Activated T-cell treated with anti-CD3 and anti-CD28 coated beads, Interleukin-2, amount 50 U/mL, for 72 hours (primary cell): ENCODE measurements at regions not wholly inside any gene's neighbourhood (a gene's known extent, or its start where the extent isn't known, plus 50 kb on each side); places are given as distances from the start of the nearest gene placed in this dataset.

Experiments
- ATAC-seq, 2 donors: fragments of 150-1000 bp; cut with Tn5 transposase; replicated peaks in 1 of 2; 2 replicates each; pipeline ENCODE4 v1.10.0; 2021; ENCODE audit warnings: moderate library complexity in 2 of 2, mild to moderate bottlenecking in 1 of 2
- DNase-seq, 2 donors: peaks; one replicate each; pipeline ENCODE4 v3.0.0; 2021 to 2022; ENCODE audit warnings: mixed read lengths in 1 of 2
- H3K27ac Mint-ChIP-seq: one replicate; pipeline ENCODE4 v1.8.0; 2022; ENCODE audit warnings: mild to moderate bottlenecking, moderate library complexity, mixed read lengths
- H3K27me3 Mint-ChIP-seq: one replicate; pipeline ENCODE4 v1.8.0; 2022; ENCODE audit warnings: low read depth, mixed read lengths
- H3K36me3 Mint-ChIP-seq, 2 donors: one replicate each; pipeline ENCODE4 v1.8.0; 2022; ENCODE audit warnings: mixed read lengths in 2 of 2, mild to moderate bottlenecking in 1 of 2; ENCODE audit not compliant: insufficient read depth in 2 of 2
- H3K4me1 Mint-ChIP-seq: one replicate; pipeline ENCODE4 v1.8.0; 2022; ENCODE audit warnings: low read depth, mixed read lengths
- H3K4me3 Mint-ChIP-seq, 2 donors: one replicate each; pipeline ENCODE4 v1.8.0; 2022; ENCODE audit warnings: mild to moderate bottlenecking in 2 of 2, mixed read lengths in 2 of 2, moderate library complexity in 2 of 2
- H3K9me3 Mint-ChIP-seq, 2 donors: one replicate each; pipeline ENCODE4 v1.8.0; 2022; ENCODE audit warnings: mixed read lengths in 2 of 2

DNA sequence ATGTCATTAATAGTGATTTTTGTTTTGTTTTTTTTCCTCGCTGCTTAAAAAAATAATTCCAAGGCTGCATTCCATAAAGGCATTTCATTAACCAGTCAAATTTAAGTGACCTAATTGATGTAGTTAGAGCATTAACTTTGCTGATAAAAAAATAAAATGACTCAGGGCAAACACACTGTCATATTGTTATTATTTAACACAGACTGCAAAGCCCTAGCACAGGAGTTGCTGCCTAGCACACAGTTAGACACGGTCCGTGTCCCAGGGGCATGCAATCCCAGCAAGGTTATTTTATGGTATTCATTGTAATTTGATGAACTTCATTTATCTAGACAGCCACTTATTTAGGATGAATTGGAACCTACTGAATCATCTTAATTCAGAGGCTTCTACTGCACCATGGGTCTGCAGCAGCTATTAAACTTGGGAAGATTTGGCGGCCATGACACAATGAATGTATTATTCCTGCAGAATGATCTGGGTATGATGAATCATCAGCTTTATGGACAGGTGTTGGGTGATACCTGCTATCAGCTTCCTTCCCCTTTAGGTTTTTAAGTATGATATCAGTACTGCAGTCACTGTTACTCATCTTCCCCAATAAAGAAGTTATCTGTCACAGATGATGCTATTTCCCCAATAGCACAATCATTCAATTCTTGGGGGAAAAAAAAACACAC, 182.7 kb downstream of the PPARGC1A start:
- H3K27me3 Mint-ChIP-seq: no peaks in the 10 kb centered on the region

DNA sequence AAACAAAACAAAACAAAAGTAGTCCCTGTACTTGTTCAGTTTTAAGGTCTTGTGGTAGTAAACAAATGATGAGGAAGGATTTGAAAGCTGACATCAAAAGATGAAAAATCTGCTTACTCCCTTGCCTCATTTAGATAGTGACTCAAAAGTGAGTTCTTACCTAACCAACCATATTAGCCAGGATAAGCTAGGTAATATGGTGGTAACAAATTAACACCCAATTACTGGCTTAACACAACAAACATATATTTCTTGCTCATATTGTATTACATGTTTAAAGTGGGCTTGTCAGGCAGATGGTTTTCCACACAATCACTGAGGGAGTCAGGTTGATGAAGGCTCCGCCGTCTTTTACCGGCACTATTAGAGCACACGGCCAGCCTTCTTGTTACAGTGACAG, 189.7 kb downstream of the PPARGC1A start:
- DNase-seq (no peak), ATAC-seq (no peak)
- no peak overlapping the region for H3K27ac Mint-ChIP-seq
- H3K36me3 Mint-ChIP-seq: no peaks in the 10 kb centered on the region
- H3K9me3 Mint-ChIP-seq: peaks cover 2 to 4% of the 10 kb centered on the region in 2 donors
- H3K4me3 Mint-ChIP-seq: no peak overlapping the region
- no peaks in the 10 kb centered on the region for H3K4me1 Mint-ChIP-seq
- H3K27me3 Mint-ChIP-seq: no peaks in the 10 kb centered on the region

More for the DNA sequence above, 182.7 kb downstream of the PPARGC1A start:
- ATAC-seq (no peak), DNase-seq (no peak)
- no peak overlapping the region for H3K4me3 Mint-ChIP-seq
- no peak overlapping the region for H3K27ac Mint-ChIP-seq
- H3K9me3 Mint-ChIP-seq: peaks cover 2 to 4% of the 10 kb centered on the region in 2 donors
- no peaks in the 10 kb centered on the region for H3K4me1 Mint-ChIP-seq
- no peaks in the 10 kb centered on the region for H3K36me3 Mint-ChIP-seq

DNA sequence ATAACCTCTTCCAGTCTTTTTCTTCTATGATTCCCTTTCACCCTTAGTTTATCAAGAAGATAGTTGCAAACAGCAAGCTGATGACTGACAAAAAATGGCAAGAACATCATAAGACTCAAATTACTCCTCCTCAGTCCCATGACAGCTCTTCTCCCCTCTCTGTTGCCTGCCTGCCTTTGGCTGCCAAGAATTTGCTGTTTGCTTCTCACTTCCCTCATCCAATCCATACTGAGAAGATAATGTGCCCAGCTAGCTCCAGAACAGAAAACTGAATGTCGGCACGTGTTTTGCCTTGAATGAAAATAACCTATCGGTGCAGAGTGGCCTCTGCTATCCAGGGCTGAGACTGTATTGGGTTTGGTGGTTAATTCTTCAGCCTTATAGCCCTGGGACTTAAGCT, 192.1 kb downstream of the PPARGC1A start:
- Mint-ChIP-seq H3K4me1 (no peaks in the 10 kb centered on the region), H3K36me3 (no peaks in the 10 kb centered on the region), H3K27ac (no peak overlapping the region), H3K27me3 (no peaks in the 10 kb centered on the region), H3K9me3 (no peaks in the 10 kb centered on the region), H3K4me3 (no peak overlapping the region)
- ATAC-seq (no peak), DNase-seq (no peak)

DNA sequence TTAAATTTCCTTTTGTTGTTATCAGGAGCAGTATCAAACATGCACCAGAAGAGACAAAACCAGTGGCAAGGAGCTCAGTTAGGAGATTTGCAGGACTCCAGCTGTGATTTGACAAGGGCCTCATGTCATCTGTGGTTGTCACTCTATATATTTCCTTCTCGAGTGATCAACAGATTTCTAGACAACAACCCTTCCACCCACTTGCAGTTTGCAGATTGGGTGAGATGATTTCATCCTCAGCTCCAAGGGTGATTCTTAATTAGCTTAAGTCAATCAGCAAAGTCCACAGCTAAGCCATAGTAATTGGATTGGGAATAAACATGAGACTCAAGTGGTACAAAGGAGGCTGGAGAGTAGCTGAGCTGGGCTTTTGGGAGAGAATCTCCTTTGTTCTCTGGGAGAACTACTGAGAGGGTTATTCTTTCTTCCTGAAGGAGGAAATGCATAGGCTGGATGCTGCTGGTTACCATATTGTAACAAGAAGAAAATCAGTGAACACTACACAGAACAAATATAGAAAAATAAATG, 192.8 kb downstream of the PPARGC1A start:
- H3K4me1 Mint-ChIP-seq: no peaks in the 10 kb centered on the region
- peaks cover 0 to 2% of the 10 kb centered on the region in 2 donors for H3K9me3 Mint-ChIP-seq
- no peak overlapping the region for H3K4me3 Mint-ChIP-seq
- DNase-seq: no peak
- no peaks in the 10 kb centered on the region for H3K27me3 Mint-ChIP-seq
- no peak for ATAC-seq
- no peak overlapping the region for H3K27ac Mint-ChIP-seq
- no peaks in the 10 kb centered on the region for H3K36me3 Mint-ChIP-seq

DNA sequence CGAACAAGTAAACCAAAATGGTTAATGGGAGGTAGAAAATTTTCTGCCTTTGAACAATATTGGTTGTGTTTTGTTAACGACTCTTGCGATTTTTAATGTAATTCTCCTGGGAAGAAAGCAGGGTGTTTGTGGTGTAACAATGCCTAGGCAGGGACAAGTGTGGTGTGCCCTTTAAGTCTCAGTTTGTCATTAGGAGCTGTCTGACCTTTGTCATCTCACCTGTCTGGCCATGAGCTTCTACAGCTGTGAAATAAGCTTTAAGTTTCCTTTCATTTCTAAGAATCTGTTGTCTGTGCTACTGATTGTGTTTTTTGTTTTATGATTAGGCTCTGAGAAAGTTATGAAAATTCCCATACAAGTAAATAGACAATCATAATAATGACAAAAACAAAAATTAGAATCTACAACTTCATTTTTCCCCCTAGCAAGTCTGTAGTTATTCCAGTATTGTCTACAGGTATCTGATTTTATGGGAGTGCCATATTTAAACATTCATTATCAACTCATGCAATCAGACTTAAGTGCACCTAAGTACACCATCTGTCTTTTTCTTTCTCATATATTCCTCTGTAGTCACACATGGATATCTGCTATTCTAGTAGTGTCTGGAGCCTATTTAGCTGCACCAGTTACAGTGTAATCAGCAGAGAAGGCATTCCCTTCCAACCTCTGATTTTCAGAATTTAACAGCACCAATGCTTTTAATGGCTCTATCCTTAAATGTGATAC, 203.5 kb downstream of the PPARGC1A start:
- no peak overlapping the region for H3K4me3 Mint-ChIP-seq

GRCh38 chr4:23685471-23685870, 204.4 kb downstream of the PPARGC1A start:
- H3K4me3 Mint-ChIP-seq: no peak overlapping the region
- H3K9me3 Mint-ChIP-seq: peaks cover 3 to 8% of the 10 kb centered on the region in 2 donors
- H3K36me3 Mint-ChIP-seq: peaks cover 0 to 6% of the 10 kb centered on the region in 2 donors
- no peaks in the 10 kb centered on the region for H3K27me3 Mint-ChIP-seq
- no peak overlapping the region for H3K27ac Mint-ChIP-seq
- H3K4me1 Mint-ChIP-seq: no peaks in the 10 kb centered on the region
- no peak for ATAC-seq
- DNase-seq: no peak

More for the DNA sequence above, 203.5 kb downstream of the PPARGC1A start:
- Mint-ChIP-seq H3K27ac (no peak overlapping the region), H3K4me1 (no peaks in the 10 kb centered on the region), H3K36me3 (peaks cover 0 to 6% of the 10 kb centered on the region in 2 donors), H3K9me3 (peaks cover 3 to 10% of the 10 kb centered on the region in 2 donors), H3K27me3 (no peaks in the 10 kb centered on the region)
- ATAC-seq: no peak
- no peak for DNase-seq

- Mint-ChIP-seq H3K9me3 (peaks cover 0 to 2% of the 10 kb centered on the region in 2 donors), H3K4me3 (no peak overlapping the region), H3K4me1 (no peaks in the 10 kb centered on the region), H3K36me3 (no peaks in the 10 kb centered on the region), H3K27me3 (no peaks in the 10 kb centered on the region), H3K27ac (no peak overlapping the region)
- ATAC-seq (no peak), DNase-seq (no peak)
These were observed 209.0 kb downstream of the PPARGC1A start for GRCh38 chr4:23680671-23681518.

DNA sequence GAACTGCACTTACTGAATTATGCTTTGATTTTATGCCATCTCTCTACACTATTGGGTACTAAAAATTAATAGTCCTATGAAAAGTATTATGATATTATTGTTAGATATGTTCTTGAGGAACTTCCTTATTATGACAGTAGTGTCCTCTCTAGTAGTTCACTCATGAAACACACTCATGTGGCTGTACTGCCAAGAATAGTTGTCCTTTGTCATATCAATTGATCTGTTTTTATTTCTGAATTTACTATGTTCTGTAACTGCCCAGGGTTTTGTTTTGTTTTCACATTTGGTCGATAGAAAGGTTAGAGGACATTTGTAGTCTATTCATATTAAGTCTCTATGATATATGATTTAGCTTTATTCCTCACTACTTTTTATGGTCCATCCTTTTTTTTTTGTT, 215.2 kb downstream of the PPARGC1A start:
- Mint-ChIP-seq H3K36me3 (no peaks in the 10 kb centered on the region), H3K9me3 (peaks cover 1 to 2% of the 10 kb centered on the region in 2 donors), H3K27ac (no peak overlapping the region), H3K4me1 (no peaks in the 10 kb centered on the region), H3K27me3 (no peaks in the 10 kb centered on the region), H3K4me3 (no peak overlapping the region)
- ATAC-seq (no peak), DNase-seq (no peak)

DNA sequence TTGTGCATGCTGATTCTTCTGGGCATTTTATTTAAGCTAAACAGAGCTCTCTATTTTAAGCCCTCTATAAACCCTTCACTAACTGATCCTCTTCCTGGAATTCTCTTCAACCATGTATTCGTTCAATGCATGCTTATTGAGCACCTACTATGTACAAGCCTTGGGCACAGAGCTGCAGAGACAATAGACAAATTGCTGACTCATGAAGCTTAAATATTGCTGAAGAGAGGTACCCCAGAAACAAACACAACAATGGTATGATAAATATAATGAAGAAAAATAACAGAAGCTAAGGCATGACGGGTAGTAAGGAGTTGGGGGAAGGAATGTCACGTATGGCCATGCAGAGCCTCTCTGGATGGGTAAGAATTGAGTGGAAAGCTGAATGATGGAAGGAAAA, 222.2 kb downstream of the PPARGC1A start:
- Mint-ChIP-seq H3K36me3 (no peaks in the 10 kb centered on the region), H3K27ac (no peak overlapping the region), H3K4me1 (no peaks in the 10 kb centered on the region), H3K4me3 (no peak overlapping the region), H3K27me3 (no peaks in the 10 kb centered on the region), H3K9me3 (peaks cover 2 to 6% of the 10 kb centered on the region in 2 donors)
- ATAC-seq (no peak), DNase-seq (no peak)

GRCh38 chr4:23660865-23661264, 229.0 kb downstream of the PPARGC1A start:
- no peaks in the 10 kb centered on the region for H3K36me3 Mint-ChIP-seq

GRCh38 chr4:23654791-23655190, 235.1 kb downstream of the PPARGC1A start:
- H3K27ac Mint-ChIP-seq: no peak overlapping the region
- DNase-seq: no peak
- H3K36me3 Mint-ChIP-seq: no peaks in the 10 kb centered on the region
- H3K4me3 Mint-ChIP-seq: no peak overlapping the region
- H3K4me1 Mint-ChIP-seq: no peaks in the 10 kb centered on the region
- no peak for ATAC-seq
- H3K27me3 Mint-ChIP-seq: no peaks in the 10 kb centered on the region
- H3K9me3 Mint-ChIP-seq: peaks cover 6% of the 10 kb centered on the region in 2 donors

More at GRCh38 chr4:23660865-23661264, 229.0 kb downstream of the PPARGC1A start:
- ATAC-seq (no peak), DNase-seq (no peak)
- Mint-ChIP-seq H3K4me3 (no peak overlapping the region), H3K27me3 (no peaks in the 10 kb centered on the region), H3K4me1 (no peaks in the 10 kb centered on the region), H3K27ac (no peak overlapping the region), H3K9me3 (peaks cover 0 to 2% of the 10 kb centered on the region in 2 donors)

GRCh38 chr4:23648854-23649596, 240.8 kb downstream of the PPARGC1A start:
- H3K4me3 Mint-ChIP-seq: no peak overlapping the region
- no peaks in the 10 kb centered on the region for H3K27me3 Mint-ChIP-seq
- DNase-seq (no peak), ATAC-seq (no peak)
- peaks cover 0 to 3% of the 10 kb centered on the region in 2 donors for H3K36me3 Mint-ChIP-seq
- no peaks in the 10 kb centered on the region for H3K4me1 Mint-ChIP-seq
- peaks cover 3 to 5% of the 10 kb centered on the region in 2 donors for H3K9me3 Mint-ChIP-seq
- no peak overlapping the region for H3K27ac Mint-ChIP-seq
